NCI-H2107 treated with DMSO at 0.1 percent for 48 hours (cell line): ENCODE measurements at regions not wholly inside any gene's neighbourhood (a gene's known extent, or its start where the extent isn't known, plus 50 kb on each side); places are given as distances from the start of the nearest gene placed in this dataset.
"Not testable (repeated sequence)": the region's sequence is repeated elsewhere in the genome, so short reads cannot be mapped to it uniquely, and the experiment has no call there.

Experiments
- DNase-seq: peaks from one replicate; lab custom pipeline; 2025; ENCODE audit not compliant: unreplicated experiment; lab: John Stamatoyannopoulos, UW

- no peak for DNase-seq
Measured at GRCh38 chr1:30171537-30172298, 551.7 kb downstream of the MATN1 start.

GRCh38 chr1:30169269-30169668 lies 554.1 kb downstream of the MATN1 start:
- DNase-seq, result no peak

GRCh38 chr1:30166174-30166573 lies 557.2 kb downstream of the MATN1 start:
- no peak for DNase-seq

GRCh38 chr1:30165116-30165515 lies 558.3 kb downstream of the MATN1 start:
- no peak for DNase-seq

- no peak for DNase-seq
Measured at GRCh38 chr1:30164693-30165092, 558.7 kb downstream of the MATN1 start.

GRCh38 chr1:30162565-30162964 lies 560.8 kb downstream of the MATN1 start:
- DNase-seq, result no peak

- DNase-seq, result no peak
Measured at GRCh38 chr1:30161953-30162352, 561.4 kb downstream of the MATN1 start.

GRCh38 chr1:30160999-30161689 lies 562.2 kb downstream of the MATN1 start:
- no peak for DNase-seq

GRCh38 chr1:30159015-30159414 lies 564.4 kb downstream of the MATN1 start:
- DNase-seq, result no peak

- DNase-seq, result not testable (repeated sequence)
Measured at GRCh38 chr1:30155698-30156097, 567.7 kb downstream of the MATN1 start.

- DNase-seq, result not testable (repeated sequence)
Measured at GRCh38 chr1:30155253-30155652, 568.1 kb downstream of the MATN1 start.

GRCh38 chr1:30153743-30154449 lies 569.5 kb downstream of the MATN1 start:
- DNase-seq, result no peak

GRCh38 chr1:30151826-30152225 lies 571.6 kb downstream of the MATN1 start:
- no peak for DNase-seq

- DNase-seq, result no peak
Measured at GRCh38 chr1:30151119-30151518, 572.3 kb downstream of the MATN1 start.

- DNase-seq, result no peak
Measured at GRCh38 chr1:30149226-30149625, 574.2 kb downstream of the MATN1 start.

- no peak for DNase-seq
Measured at GRCh38 chr1:30148676-30149075, 574.7 kb downstream of the MATN1 start.

GRCh38 chr1:30147188-30147587 lies 576.2 kb downstream of the MATN1 start:
- DNase-seq, result no peak

GRCh38 chr1:30146448-30146847 lies 576.9 kb downstream of the MATN1 start:
- no peak for DNase-seq

- DNase-seq, result no peak
Measured at GRCh38 chr1:30145723-30146303, 577.6 kb downstream of the MATN1 start.

GRCh38 chr1:30144831-30145230 lies 578.6 kb downstream of the MATN1 start:
- DNase-seq, result no peak

GRCh38 chr1:30143517-30143916 lies 579.9 kb downstream of the MATN1 start:
- DNase-seq, result no peak

- no peak for DNase-seq
Measured at GRCh38 chr1:30140566-30140965, 582.8 kb downstream of the MATN1 start.
